ENCODE measurements at regions not wholly inside any gene's neighbourhood (a gene's known extent, or its start where the extent isn't known, plus 50 kb on each side); places are given as distances from the start of the nearest gene placed in this dataset.
A peak's percentile ranks its signal among the peaks of the same experiment; 100 is the strongest.

- ATAC-seq (no peak), DNase-seq (no peak)
- H3K4me3 Mint-ChIP-seq, result no peak overlapping the region
- no peaks in the 10 kb centered on the region for H3K4me1 Mint-ChIP-seq (ENCODE audit: low read depth)
- H3K9me3 Mint-ChIP-seq, result peaks cover 3% of the 10 kb centered on the region
- H3K27me3 Mint-ChIP-seq (ENCODE audit: low read depth), result no peaks in the 10 kb centered on the region
- H3K36me3 Mint-ChIP-seq (ENCODE audit: insufficient read depth), result no peaks in the 10 kb centered on the region
Measured at GRCh38 chr15:29589416-29589815, 232.9 kb downstream of the TJP1 start.

GRCh38 chr15:29573197-29573838, 248.9 kb downstream of the TJP1 start:
- Mint-ChIP-seq H3K4me1 (ENCODE audit: low read depth) (peaks cover 8% of the 10 kb centered on the region), H3K9me3 (peaks cover 4% of the 10 kb centered on the region), H3K27me3 (ENCODE audit: low read depth) (peaks cover 43% of the 10 kb centered on the region), H3K36me3 (ENCODE audit: insufficient read depth) (no peaks in the 10 kb centered on the region), H3K4me3 (no peak overlapping the region)
- ATAC-seq (no peak), DNase-seq (no peak)

GRCh38 chr15:29571792-29572431, 250.4 kb downstream of the TJP1 start:
- peak overlapping the region; percentile 19 for H3K4me3 Mint-ChIP-seq
- H3K36me3 Mint-ChIP-seq (ENCODE audit: insufficient read depth), result no peaks in the 10 kb centered on the region
- peaks cover 55% of the 10 kb centered on the region for H3K27me3 Mint-ChIP-seq (ENCODE audit: low read depth)
- ATAC-seq (no peak), DNase-seq (no peak)
- H3K4me1 Mint-ChIP-seq (ENCODE audit: low read depth), result peaks cover 8% of the 10 kb centered on the region
- H3K9me3 Mint-ChIP-seq, result peaks cover 4% of the 10 kb centered on the region

GRCh38 chr15:29570948-29571791, 251.1 kb downstream of the TJP1 start:
- no peak for DNase-seq
- Mint-ChIP-seq H3K36me3 (ENCODE audit: insufficient read depth) (no peaks in the 10 kb centered on the region), H3K4me3 (peak overlapping the region; percentile 19), H3K4me1 (ENCODE audit: low read depth) (peaks cover 8% of the 10 kb centered on the region), H3K9me3 (peaks cover 4% of the 10 kb centered on the region), H3K27me3 (ENCODE audit: low read depth) (peaks cover 56% of the 10 kb centered on the region)
- ATAC-seq, result peak in 1 of 2 donors; percentile 56

- Mint-ChIP-seq H3K36me3 (ENCODE audit: insufficient read depth) (no peaks in the 10 kb centered on the region), H3K4me1 (ENCODE audit: low read depth) (peaks cover 8% of the 10 kb centered on the region), H3K27me3 (ENCODE audit: low read depth) (peaks cover 56% of the 10 kb centered on the region), H3K9me3 (peaks cover 4% of the 10 kb centered on the region), H3K4me3 (no peak overlapping the region)
- DNase-seq (no peak), ATAC-seq (no peak)
Measured at GRCh38 chr15:29570121-29570947, 251.9 kb downstream of the TJP1 start.

GRCh38 chr15:29569533-29570092, 252.7 kb downstream of the TJP1 start:
- ATAC-seq, result no peak
- DNase-seq, result no peak
- Mint-ChIP-seq H3K27me3 (ENCODE audit: low read depth) (peaks cover 54% of the 10 kb centered on the region), H3K4me3 (peak overlapping the region; percentile 31), H3K9me3 (peaks cover 4% of the 10 kb centered on the region), H3K4me1 (ENCODE audit: low read depth) (peaks cover 8% of the 10 kb centered on the region), H3K36me3 (ENCODE audit: insufficient read depth) (no peaks in the 10 kb centered on the region)

GRCh38 chr15:29568840-29569532, 253.3 kb downstream of the TJP1 start:
- Mint-ChIP-seq H3K4me1 (ENCODE audit: low read depth) (peaks cover 8% of the 10 kb centered on the region), H3K36me3 (ENCODE audit: insufficient read depth) (no peaks in the 10 kb centered on the region), H3K9me3 (peaks cover 4% of the 10 kb centered on the region), H3K4me3 (no peak overlapping the region), H3K27me3 (ENCODE audit: low read depth) (peaks cover 49% of the 10 kb centered on the region)
- ATAC-seq (no peak), DNase-seq (no peak)

GRCh38 chr15:29567336-29567735, 254.9 kb downstream of the TJP1 start:
- ATAC-seq, result no peak
- no peak for DNase-seq
- no peaks in the 10 kb centered on the region for H3K36me3 Mint-ChIP-seq (ENCODE audit: insufficient read depth)
- peaks cover 8% of the 10 kb centered on the region for H3K4me1 Mint-ChIP-seq (ENCODE audit: low read depth)
- peaks cover 36% of the 10 kb centered on the region for H3K27me3 Mint-ChIP-seq (ENCODE audit: low read depth)
- H3K9me3 Mint-ChIP-seq, result peaks cover 4% of the 10 kb centered on the region
- no peak overlapping the region for H3K4me3 Mint-ChIP-seq

- peaks cover 31% of the 10 kb centered on the region for H3K27me3 Mint-ChIP-seq (ENCODE audit: low read depth)
- no peak overlapping the region for H3K4me3 Mint-ChIP-seq
- ATAC-seq (no peak), DNase-seq (no peak)
- H3K4me1 Mint-ChIP-seq (ENCODE audit: low read depth), result peaks cover 8% of the 10 kb centered on the region
- H3K36me3 Mint-ChIP-seq (ENCODE audit: insufficient read depth), result no peaks in the 10 kb centered on the region
- H3K9me3 Mint-ChIP-seq, result peaks cover 4% of the 10 kb centered on the region
Measured at GRCh38 chr15:29566914-29567313, 255.4 kb downstream of the TJP1 start.

- Mint-ChIP-seq H3K36me3 (ENCODE audit: insufficient read depth) (no peaks in the 10 kb centered on the region), H3K27me3 (ENCODE audit: low read depth) (peaks cover 20% of the 10 kb centered on the region), H3K4me3 (no peak overlapping the region), H3K9me3 (peaks cover 9% of the 10 kb centered on the region), H3K4me1 (ENCODE audit: low read depth) (no peaks in the 10 kb centered on the region)
- DNase-seq (no peak), ATAC-seq (no peak)
Measured at GRCh38 chr15:29563112-29563511, 259.2 kb downstream of the TJP1 start.

GRCh38 chr15:29560896-29561295, 261.4 kb downstream of the TJP1 start:
- Mint-ChIP-seq H3K36me3 (ENCODE audit: insufficient read depth) (no peaks in the 10 kb centered on the region), H3K4me1 (ENCODE audit: low read depth) (no peaks in the 10 kb centered on the region), H3K9me3 (peaks cover 9% of the 10 kb centered on the region), H3K27me3 (ENCODE audit: low read depth) (peaks cover 8% of the 10 kb centered on the region), H3K4me3 (no peak overlapping the region)
- ATAC-seq (no peak), DNase-seq (no peak)

GRCh38 chr15:29558261-29558660, 264.0 kb downstream of the TJP1 start:
- DNase-seq, result no peak
- H3K27me3 Mint-ChIP-seq (ENCODE audit: low read depth), result peaks cover 8% of the 10 kb centered on the region
- no peaks in the 10 kb centered on the region for H3K4me1 Mint-ChIP-seq (ENCODE audit: low read depth)
- no peak overlapping the region for H3K4me3 Mint-ChIP-seq
- H3K9me3 Mint-ChIP-seq, result peaks cover 10% of the 10 kb centered on the region
- H3K36me3 Mint-ChIP-seq (ENCODE audit: insufficient read depth), result no peaks in the 10 kb centered on the region
- no peak for ATAC-seq

GRCh38 chr15:29557171-29557570, 265.1 kb downstream of the TJP1 start:
- Mint-ChIP-seq H3K4me3 (no peak overlapping the region), H3K36me3 (ENCODE audit: insufficient read depth) (no peaks in the 10 kb centered on the region), H3K4me1 (ENCODE audit: low read depth) (no peaks in the 10 kb centered on the region), H3K27me3 (ENCODE audit: low read depth) (peaks cover 8% of the 10 kb centered on the region), H3K9me3 (peaks cover 8% of the 10 kb centered on the region)
- DNase-seq (no peak), ATAC-seq (no peak)
